B cell (primary cell): ENCODE measurements at regions not wholly inside any gene's neighbourhood (a gene's known extent, or its start where the extent isn't known, plus 50 kb on each side); places are given as distances from the start of the nearest gene placed in this dataset.

ENCODE experiments used
- ATAC-seq: fragments of 200-7000 bp; cut with Tn5 transposase; one replicate; pipeline ENCODE4 v1.10.0; 2021; ENCODE audit warnings: low read depth, mild to moderate bottlenecking, moderate number of reproducible peaks, moderate library complexity
- CTCF ChIA-PET: fragments of 350-600 bp; sonication (Branson Sonifier 250); formaldehyde crosslinking; loops from one replicate; lab custom pipeline; 2021; ENCODE audit warnings: antibody characterized with exemption, inconsistent platforms; lab: Charles Lee
- POLR2A ChIA-PET: fragments of 350-600 bp; sonication (Branson Sonifier 250); formaldehyde crosslinking; loops from one replicate; lab custom pipeline; 2021; ENCODE audit warnings: antibody characterized with exemption; lab: Charles Lee
- DNase-seq: peaks from one replicate; pipeline ENCODE4 v3.0.0; 2013
- H2AFZ ChIP-seq: 2 replicates; pipeline ENCODE4 v1.6.1; 2012; ENCODE audit warnings: mild to moderate bottlenecking, low read depth, low read length; ENCODE audit not compliant: insufficient read depth, poor library complexity, severe bottlenecking
- H3K27ac ChIP-seq, 2 donors: 1 replicate in 1 of 2; 2 replicates in 1 of 2; pipeline ENCODE4 v1.5.1; 2012 to 2013; ENCODE audit warnings: low read length in 2 of 2, mild to moderate bottlenecking in 2 of 2, moderate library complexity in 1 of 2
- H3K27me3 ChIP-seq, 4 experiments: fragments of 200-600 bp in 1 of 4; sonication (generic) in 1 of 4; replicated peaks in 1 of 4; 1 replicate in 2 of 4; 2 replicates in 2 of 4; pipeline versions ENCODE4 v1.6.1 to v1.7.0; 2013 to 2016; ENCODE audit warnings: low read length in 3 of 4, mild to moderate bottlenecking in 2 of 4, mixed read lengths in 1 of 4, moderate library complexity in 1 of 4; ENCODE audit not compliant: insufficient read depth in 4 of 4, control insufficient read depth in 3 of 4; ENCODE audit errors: control extremely low read depth in 1 of 4
- H3K36me3 ChIP-seq, 2 experiments: replicated peaks in 1 of 2; 1 replicate in 1 of 2; 2 replicates in 1 of 2; pipeline versions ENCODE4 v1.6.1 to v1.7.1; 2013; ENCODE audit warnings: low read length in 1 of 2; ENCODE audit not compliant: insufficient read depth in 2 of 2, control insufficient read depth in 1 of 2; ENCODE audit errors: control extremely low read depth in 1 of 2, extremely low read depth in 1 of 2
- H3K4me1 ChIP-seq, 2 donors: fragments of 200-600 bp in 1 of 2; sonication (generic) in 1 of 2; 1 replicate in 1 of 2; 2 replicates in 1 of 2; pipeline versions ENCODE4 v1.5.1 to v1.6.1; 2013 to 2017; ENCODE audit warnings: low read length in 2 of 2; ENCODE audit not compliant: control insufficient read depth in 2 of 2, insufficient read depth in 2 of 2
- H3K4me2 ChIP-seq: replicated peaks from 2 replicates; pipeline ENCODE3; 2012; ENCODE audit warnings: mild to moderate bottlenecking, low read depth, low read length; ENCODE audit not compliant: poor library complexity, severe bottlenecking
- H3K4me3 ChIP-seq, 5 experiments: fragments of 200-600 bp in 1 of 5; sonication (generic) in 1 of 5; 1 replicate in 3 of 5; 2 replicates in 2 of 5; pipeline versions ENCODE4 v1.5.1 to v1.7.0; 2011 to 2016; ENCODE audit warnings: low read length in 4 of 5, mild to moderate bottlenecking in 4 of 5, low read depth in 2 of 5, control low read depth in 1 of 5, moderate library complexity in 1 of 5; ENCODE audit not compliant: insufficient read depth in 1 of 5; ENCODE audit errors: control extremely low read depth in 1 of 5, extremely low read depth in 1 of 5
- H3K79me2 ChIP-seq: fragments of 200-600 bp; sonication (generic); one replicate; pipeline ENCODE4 v1.6.0; 2016; ENCODE audit warnings: low read length; ENCODE audit not compliant: control insufficient read depth, insufficient read depth
- H3K9ac ChIP-seq: fragments of 200-600 bp; sonication (generic); 2 replicates; pipeline ENCODE4 v1.6.1; 2017; ENCODE audit warnings: mild to moderate bottlenecking, low read length, moderate library complexity
- H3K9me3 ChIP-seq, 3 donors: one replicate each; pipeline versions ENCODE4 v1.6.1 to v1.7.1; 2013; ENCODE audit warnings: low read length in 2 of 3; ENCODE audit not compliant: control insufficient read depth in 2 of 3, insufficient read depth in 1 of 3; ENCODE audit errors: control extremely low read depth in 1 of 3
- H4K20me1 ChIP-seq: 2 replicates; pipeline ENCODE4 v1.6.0; 2012; ENCODE audit warnings: mild to moderate bottlenecking, low read length; ENCODE audit not compliant: insufficient read depth, control insufficient read depth, poor library complexity, severe bottlenecking
- H3K27ac Mint-ChIP-seq: one replicate; pipeline ENCODE4 v1.8.0; 2021; ENCODE audit warnings: mixed read lengths
- H3K27me3 Mint-ChIP-seq: one replicate; pipeline ENCODE4 v1.8.0; 2021; ENCODE audit warnings: mixed read lengths
- H3K4me1 Mint-ChIP-seq: one replicate; pipeline ENCODE4 v1.8.0; 2021; ENCODE audit warnings: mixed read lengths
- H3K4me3 Mint-ChIP-seq: one replicate; pipeline ENCODE4 v1.8.0; 2021; ENCODE audit warnings: mixed read lengths
- H3K9me3 Mint-ChIP-seq: one replicate; pipeline ENCODE4 v1.8.0; 2022; ENCODE audit warnings: mixed read lengths; ENCODE audit not compliant: insufficient read depth
- EZH2 ChIP-seq: IDR thresholded peaks from 2 replicates; pipeline ENCODE4 v1.6.1; 2012; ENCODE audit warnings: borderline replicate concordance, low read depth, mild to moderate bottlenecking, moderate library complexity, low read length; ENCODE audit not compliant: insufficient read depth, poor library complexity, severe bottlenecking
- WGBS: methylation state at CpG from one replicate; pipeline ENCODE4 v1.1.5; 2013; ENCODE audit warnings: missing lambda C conversion rate; ENCODE audit not compliant: insufficient coverage; 5-methylcytosine and 5-hydroxymethylcytosine counted together
- intact Hi-C: fragments of 100-400 bp; cut with micrococcal nuclease; formaldehyde crosslinking; loops from one replicate; pipeline ENCODE4 v1.10.0; 2022
- TF ChIP-seq, protein P1 (sequence below): fragments of 200-600 bp; IDR thresholded peaks from one replicate; pipeline ENCODE4 v1.8.0; 2022; ENCODE audit warnings: antibody characterized with exemption, mild to moderate bottlenecking

DNA sequence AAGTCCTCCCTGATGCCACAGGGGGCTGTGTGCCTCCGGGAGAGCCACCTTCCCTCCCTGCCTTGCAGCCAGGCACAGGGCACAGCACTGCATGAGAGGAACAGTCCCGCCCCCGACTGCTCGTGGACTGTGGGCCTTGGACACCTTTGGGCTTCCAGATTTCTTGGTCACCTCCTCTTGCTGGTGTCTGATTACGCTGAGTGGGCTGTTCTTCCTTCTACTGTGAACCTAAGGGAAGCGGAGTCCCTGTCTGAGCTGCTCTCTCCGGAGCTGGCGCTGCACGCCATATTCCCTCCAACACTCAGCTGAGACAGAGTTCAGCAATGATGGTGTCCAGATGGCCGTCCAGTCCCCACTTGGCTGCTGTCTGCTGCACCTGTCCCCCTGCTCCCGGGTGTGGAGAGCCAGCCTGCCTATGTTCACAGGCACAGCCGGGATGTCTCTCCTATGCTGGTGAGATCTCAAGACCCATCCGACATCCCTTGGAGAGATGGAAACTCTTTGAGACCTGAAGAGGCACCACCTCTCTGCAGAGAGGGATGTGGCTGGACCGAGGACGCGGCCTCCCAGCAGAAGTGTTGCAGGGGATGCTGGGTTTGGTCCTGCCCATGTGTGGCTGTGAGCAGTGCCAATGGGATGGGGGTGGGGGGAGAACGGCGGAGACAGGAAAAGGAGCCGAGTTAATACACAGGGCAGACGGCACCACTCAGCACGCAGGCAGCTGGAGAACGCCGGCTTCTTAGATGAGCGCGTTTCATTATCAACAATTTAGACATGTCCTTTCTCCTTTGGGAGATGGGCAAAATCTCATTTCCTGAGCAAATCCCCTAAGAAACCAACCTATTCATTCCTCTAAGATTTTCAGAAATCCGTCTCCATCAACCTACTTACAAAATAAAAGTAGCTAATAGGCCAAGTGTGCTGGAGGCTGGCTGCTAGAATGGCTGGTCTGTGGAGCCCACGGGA is 171.9 kb downstream of the ENGASE start:
- no peak for ATAC-seq
- POLR2A ChIA-PET: no interaction called here

DNA sequence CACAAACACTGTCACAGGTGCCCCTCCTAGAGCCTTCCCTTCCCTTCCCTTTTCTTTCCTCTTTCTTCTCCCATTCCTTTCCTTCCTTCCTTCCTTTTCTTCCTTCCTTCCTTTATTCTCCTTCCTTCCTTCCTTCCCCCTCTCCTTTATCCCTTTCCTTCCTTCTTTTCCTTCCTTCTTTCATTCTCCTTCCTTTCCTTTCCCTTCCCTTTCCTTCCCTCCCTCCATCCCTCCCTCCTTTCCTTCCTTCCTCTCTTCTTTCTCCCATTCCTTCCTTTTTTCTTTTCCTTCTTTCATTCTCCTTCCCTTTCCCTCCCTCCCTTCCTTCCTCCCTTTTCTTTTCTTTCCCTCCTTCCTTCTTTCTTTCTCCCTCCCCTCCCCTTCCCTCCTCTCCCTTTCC is 170.0 kb downstream of the ENGASE start:
- no peak overlapping the region for H3K4me3 Mint-ChIP-seq
- ChIA-PET POLR2A (no interaction called here), CTCF (no interaction called here)
- DNase-seq (no peak), ATAC-seq (no peak)
- Histone ChIP-seq H3K27ac (no peak overlapping the region), H4K20me1 (no peaks in the 10 kb centered on the region), H3K9me3 (peaks cover 0 to 9% (median 0%) of the 10 kb centered on the region in 3 donors), H3K79me2 (no peaks in the 10 kb centered on the region), H2AFZ (no peak overlapping the region), H3K4me3 (no peak overlapping the region), H3K4me1 (peaks cover 0 to 10% of the 10 kb centered on the region in 2 donors), H3K36me3 (no peaks in the 10 kb centered on the region), H3K4me2 (no peak overlapping the region), H3K9ac (no peak overlapping the region), H3K27me3 (no peaks in the 10 kb centered on the region)
- H3K4me1 Mint-ChIP-seq: peaks cover 9% of the 10 kb centered on the region
- intact Hi-C loops: no loop called here
- H3K27ac Mint-ChIP-seq: no peak overlapping the region
- H3K9me3 Mint-ChIP-seq: no peaks in the 10 kb centered on the region
- H3K27me3 Mint-ChIP-seq: peaks cover 11% of the 10 kb centered on the region
- no peak for TF ChIP-seq EZH2
- TF ChIP-seq, protein P1, sequence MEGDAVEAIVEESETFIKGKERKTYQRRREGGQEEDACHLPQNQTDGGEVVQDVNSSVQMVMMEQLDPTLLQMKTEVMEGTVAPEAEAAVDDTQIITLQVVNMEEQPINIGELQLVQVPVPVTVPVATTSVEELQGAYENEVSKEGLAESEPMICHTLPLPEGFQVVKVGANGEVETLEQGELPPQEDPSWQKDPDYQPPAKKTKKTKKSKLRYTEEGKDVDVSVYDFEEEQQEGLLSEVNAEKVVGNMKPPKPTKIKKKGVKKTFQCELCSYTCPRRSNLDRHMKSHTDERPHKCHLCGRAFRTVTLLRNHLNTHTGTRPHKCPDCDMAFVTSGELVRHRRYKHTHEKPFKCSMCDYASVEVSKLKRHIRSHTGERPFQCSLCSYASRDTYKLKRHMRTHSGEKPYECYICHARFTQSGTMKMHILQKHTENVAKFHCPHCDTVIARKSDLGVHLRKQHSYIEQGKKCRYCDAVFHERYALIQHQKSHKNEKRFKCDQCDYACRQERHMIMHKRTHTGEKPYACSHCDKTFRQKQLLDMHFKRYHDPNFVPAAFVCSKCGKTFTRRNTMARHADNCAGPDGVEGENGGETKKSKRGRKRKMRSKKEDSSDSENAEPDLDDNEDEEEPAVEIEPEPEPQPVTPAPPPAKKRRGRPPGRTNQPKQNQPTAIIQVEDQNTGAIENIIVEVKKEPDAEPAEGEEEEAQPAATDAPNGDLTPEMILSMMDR: no peak

More for the DNA sequence above, 171.9 kb downstream of the ENGASE start:
- peaks cover 9% of the 10 kb centered on the region for H3K4me1 Mint-ChIP-seq
- no peaks in the 10 kb centered on the region for H3K36me3 ChIP-seq
- no peak overlapping the region for H2AFZ ChIP-seq
- peaks cover 0 to 10% of the 10 kb centered on the region in 2 donors for H3K4me1 ChIP-seq
- no peaks in the 10 kb centered on the region for H4K20me1 ChIP-seq
- no peak overlapping the region for H3K27ac Mint-ChIP-seq
- H3K27me3 Mint-ChIP-seq: peaks cover 21% of the 10 kb centered on the region
- no peak overlapping the region for H3K4me3 ChIP-seq
- H3K27me3 ChIP-seq: peaks cover 0 to 2% (median 0%) of the 10 kb centered on the region in 4 experiments
- H3K4me3 Mint-ChIP-seq: no peak overlapping the region
- WGBS: 89% methylated on average over 25 of the region's 27 CpGs
- no peaks in the 10 kb centered on the region for H3K9me3 Mint-ChIP-seq
- H3K27ac ChIP-seq: no peak overlapping the region
- peaks cover 0 to 10% (median 0%) of the 10 kb centered on the region in 3 donors for H3K9me3 ChIP-seq
- H3K79me2 ChIP-seq: no peaks in the 10 kb centered on the region
- no peak for DNase-seq
- no peak overlapping the region for H3K4me2 ChIP-seq
- CTCF ChIA-PET: interaction anchor here (0.6 kb wide), 1 partner anchor 1021 kb away, joined by 3 read pairs; no protein-coding TSS in a partner anchor
- no peak for TF ChIP-seq EZH2
- TF ChIP-seq, protein P1: no peak
- no peak overlapping the region for H3K9ac ChIP-seq
- intact Hi-C loops: no loop called here
